Fibroblast of skin of abdomen (primary cell): ENCODE measurements at regions not wholly inside any gene's neighbourhood (a gene's known extent, or its start where the extent isn't known, plus 50 kb on each side); places are given as distances from the start of the nearest gene placed in this dataset.

Experiments used
- DNase-seq: peaks from one replicate; pipeline ENCODE4 v3.0.0-alpha.2; 2013

- DNase-seq = no peak
Measured at GRCh38 chr20:24051160-24051559, 62.6 kb upstream of the GGTLC1 start.

DNA sequence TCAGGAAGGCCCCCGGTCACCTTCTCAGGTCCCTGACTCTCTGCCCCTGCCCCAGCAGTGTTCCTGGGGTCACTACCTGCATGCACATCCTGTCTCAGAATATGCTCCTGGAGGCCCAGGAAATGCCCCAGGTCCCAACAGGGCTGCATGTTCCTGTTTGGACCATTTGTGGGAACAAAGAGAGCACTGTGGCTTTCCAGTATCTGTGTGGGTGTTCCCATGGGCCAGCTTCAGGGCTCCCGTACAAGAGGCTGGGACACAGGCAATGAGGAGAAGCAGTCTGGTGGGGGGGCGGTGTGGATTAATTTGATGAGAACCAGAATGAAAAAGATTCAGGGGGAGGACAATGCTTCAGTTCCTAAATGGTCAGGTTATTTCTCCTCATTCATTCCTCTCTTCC, 61.5 kb upstream of the GGTLC1 start:
- no peak for DNase-seq

GRCh38 chr20:24049081-24049480, 60.5 kb upstream of the GGTLC1 start:
- DNase-seq = no peak

GRCh38 chr20:24048024-24048611, 59.5 kb upstream of the GGTLC1 start:
- no peak for DNase-seq

- no peak for DNase-seq
Measured at GRCh38 chr20:24046888-24047287, 58.3 kb upstream of the GGTLC1 start.

- DNase-seq = no peak
Measured at GRCh38 chr20:24045621-24046318, 57.2 kb upstream of the GGTLC1 start.

DNA sequence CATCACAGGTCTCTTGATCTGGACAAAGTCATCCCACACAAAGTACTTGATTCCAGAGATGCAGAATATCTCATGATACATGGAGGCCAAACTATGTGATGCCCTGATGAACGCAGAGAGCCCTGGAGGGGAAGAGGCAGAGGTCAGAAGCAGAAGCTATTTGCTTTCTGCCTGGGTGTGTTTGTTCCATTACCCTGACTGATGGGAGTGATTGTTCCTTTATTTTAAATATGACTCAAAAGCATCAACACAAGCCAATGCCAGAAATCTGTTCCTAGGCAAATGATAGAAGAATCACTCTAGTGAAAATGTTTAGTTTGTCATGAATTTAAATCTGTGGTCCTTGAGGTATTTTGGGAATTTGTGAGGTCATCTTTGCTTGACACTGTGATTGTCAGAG, 54.7 kb upstream of the GGTLC1 start:
- no peak for DNase-seq

DNA sequence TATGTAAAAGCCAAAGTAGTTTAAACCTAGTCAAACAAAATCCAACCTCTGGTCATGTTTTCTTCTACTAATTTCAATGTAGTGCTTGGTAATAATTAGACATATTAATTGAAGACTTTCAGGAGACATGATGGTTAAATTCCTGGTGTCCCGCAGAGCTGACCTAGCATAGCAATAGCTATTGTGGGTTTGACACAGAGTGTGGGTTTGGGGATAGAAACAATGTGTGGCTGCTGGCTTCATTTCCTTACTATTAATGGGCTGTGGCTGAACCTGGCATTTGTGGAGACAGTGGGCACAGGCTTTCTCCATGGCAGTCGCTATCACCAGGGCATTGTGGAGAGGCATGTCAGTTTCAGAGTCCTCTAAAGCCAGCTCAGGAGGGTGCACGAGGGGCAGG, 54.1 kb upstream of the GGTLC1 start:
- no peak for DNase-seq

DNA sequence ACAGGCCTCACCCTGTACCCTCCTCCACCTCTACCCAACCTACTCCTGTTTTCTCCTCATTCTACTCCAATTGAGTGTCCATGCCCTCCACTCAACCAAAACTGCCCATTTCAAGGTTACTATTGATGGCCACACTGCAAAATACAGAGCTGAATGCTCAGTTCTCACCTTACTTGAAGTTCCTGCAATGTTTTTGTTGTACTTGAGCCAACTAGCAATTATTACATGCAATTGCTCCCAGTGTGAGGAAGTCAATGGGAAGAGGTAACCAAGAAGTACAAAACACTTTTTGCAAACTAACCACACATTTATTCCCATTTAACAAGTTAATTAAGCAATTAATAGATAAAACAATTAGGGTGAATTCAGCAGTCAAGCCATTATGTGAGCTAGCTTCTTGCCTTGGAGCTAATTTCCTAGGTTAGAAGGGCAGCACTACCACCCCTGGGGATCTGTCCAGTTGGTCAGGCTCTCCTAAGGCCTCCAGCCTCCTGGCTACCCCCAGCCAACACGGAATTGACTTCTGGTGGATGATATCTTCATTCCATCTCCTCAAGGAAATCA, 52.4 kb upstream of the GGTLC1 start:
- DNase-seq = no peak

- no peak for DNase-seq
Measured at GRCh38 chr20:24039196-24039595, 50.6 kb upstream of the GGTLC1 start.
